CD4-positive, alpha-beta T cell treated with Interferon alpha-2 for 1 hour (primary cell): ENCODE measurements at regions not wholly inside any gene's neighbourhood (a gene's known extent, or its start where the extent isn't known, plus 50 kb on each side); places are given as distances from the start of the nearest gene placed in this dataset.
"Not testable (repeated sequence)": the region's sequence is repeated elsewhere in the genome, so short reads cannot be mapped to it uniquely, and the experiment has no call there.

Experiments
- DNase-seq, 2 donors: peaks; one replicate each; pipeline ENCODE4 v3.0.0-alpha.2; 2020 to 2022

GRCh38 chr3:3552761-3553160, 246.5 kb upstream of the LRRN1 start:
- no peak for DNase-seq

GRCh38 chr3:3551981-3552380, 247.2 kb upstream of the LRRN1 start:
- DNase-seq: no peak

DNA sequence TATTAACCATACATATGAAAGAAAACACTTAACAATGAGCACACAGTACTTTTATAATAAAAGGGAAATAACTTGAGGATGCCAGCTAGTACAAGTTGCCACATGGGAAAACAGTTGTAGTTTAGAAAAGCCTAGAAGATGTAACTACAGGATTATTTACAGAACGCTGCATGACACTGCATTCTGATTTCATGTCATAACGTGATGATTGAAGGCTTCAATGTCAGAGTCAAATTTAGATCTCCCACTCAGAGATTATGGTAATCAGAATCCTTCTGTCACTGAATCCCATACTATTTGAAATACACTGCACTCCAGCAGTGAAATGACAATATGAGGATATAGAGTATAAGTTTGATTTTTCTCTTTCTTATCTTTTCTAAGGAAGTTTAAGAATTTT, 253.9 kb upstream of the LRRN1 start:
- no peak for DNase-seq

- no peak for DNase-seq
These were observed 260.8 kb upstream of the LRRN1 start for GRCh38 chr3:3538451-3538850.

- DNase-seq: no peak
These were observed 266.7 kb upstream of the LRRN1 start for GRCh38 chr3:3532508-3532907.

DNA sequence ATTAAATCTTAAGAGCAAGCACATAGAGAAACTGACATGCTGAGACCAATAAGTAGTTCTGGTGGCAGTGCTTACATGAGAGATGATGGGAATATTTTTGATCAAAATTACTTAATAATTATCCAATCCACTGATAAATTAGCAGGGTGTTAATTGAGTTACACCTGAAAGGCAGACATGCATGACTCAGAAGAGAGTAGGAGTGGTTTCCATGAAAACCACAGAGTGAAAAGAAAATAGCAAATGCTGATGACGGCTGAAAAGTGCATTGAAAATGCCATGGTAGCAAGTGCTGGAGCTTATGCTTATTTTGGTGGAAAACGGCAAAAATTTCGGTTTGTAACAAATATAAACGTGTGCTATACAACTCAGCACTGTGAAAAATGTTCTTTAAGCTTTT, 267.8 kb upstream of the LRRN1 start:
- no peak for DNase-seq

DNA sequence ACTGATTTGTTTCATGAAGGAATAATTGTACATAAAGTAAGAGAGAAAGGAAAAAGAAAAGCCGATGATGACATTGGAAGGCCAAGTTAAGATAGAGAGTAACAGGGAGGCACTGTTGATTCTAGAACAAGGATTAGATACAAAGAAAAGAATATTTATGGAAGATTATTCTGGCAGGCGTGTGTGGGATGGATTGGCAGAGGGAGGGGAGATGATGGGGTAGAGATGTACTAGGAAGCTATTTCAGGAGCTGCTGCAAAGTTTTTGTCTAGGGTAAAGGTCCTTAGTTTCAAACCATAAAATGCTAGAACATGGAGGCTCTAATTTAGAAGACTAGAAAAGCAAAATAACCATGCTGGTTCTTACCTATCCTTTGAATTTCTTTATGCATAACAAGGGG, 280.0 kb upstream of the LRRN1 start:
- no peak for DNase-seq

DNA sequence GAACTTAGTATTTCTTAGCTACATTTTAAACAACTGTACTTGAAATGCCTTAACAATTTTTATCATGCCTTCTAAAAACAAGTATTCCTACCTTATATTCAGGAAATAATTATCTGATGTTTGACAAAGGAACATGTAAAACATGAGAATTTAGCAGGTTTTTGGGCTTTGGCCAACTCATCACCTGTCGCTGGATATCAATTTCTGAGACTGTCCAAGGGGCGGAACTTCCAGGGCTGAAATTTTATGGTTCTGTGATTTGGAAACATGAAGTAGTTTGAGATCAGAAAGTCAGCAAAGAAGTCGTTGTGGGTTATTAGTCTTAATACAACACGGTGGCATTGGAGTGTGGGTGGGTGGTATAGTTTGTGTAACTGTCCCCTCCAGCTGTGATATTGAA, 282.2 kb upstream of the LRRN1 start:
- DNase-seq: no peak

DNA sequence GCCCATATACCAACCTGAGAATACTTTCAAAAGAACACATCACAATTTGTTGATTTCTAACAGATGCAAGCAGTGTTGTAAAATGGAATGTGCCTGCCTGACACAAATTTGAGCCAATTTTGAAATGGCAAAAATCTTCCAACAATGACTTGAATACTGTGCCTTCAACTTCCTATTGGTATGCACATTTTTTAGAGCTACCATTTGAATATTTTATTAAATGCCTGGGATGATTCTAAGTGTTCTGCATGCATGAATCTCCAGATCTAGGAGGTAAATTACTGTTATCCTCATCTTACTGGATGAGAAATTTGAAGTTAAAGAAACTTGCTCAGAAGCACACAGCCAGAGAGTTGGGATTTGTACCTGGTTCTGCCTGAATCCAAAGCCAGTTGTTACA, 282.8 kb upstream of the LRRN1 start:
- no peak for DNase-seq

DNA sequence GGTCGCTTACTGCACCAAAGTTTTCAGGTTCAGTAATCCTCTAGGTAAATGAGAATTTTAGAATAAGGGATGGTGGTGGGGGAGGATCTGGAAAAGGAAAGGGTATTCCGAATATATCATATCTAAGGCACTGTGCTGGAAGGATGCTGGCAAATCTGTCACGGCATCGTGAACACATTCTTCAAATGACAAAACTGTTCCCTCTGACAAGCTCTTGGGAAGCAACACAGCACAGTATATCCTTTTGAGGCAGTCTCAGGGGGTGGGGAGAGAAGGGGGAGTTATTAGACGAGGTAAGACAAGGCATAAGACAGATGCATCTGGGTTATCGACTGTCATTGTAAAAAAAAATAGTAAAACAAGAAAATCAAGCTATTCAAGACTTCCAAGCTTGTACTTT, 289.6 kb upstream of the LRRN1 start:
- DNase-seq: no peak

- DNase-seq: no peak
These were observed 294.5 kb upstream of the LRRN1 start for GRCh38 chr3:3504686-3505085.

GRCh38 chr3:3503411-3503810, 295.8 kb upstream of the LRRN1 start:
- no peak for DNase-seq

- DNase-seq: no peak
These were observed 299.2 kb upstream of the LRRN1 start for GRCh38 chr3:3499987-3500386.

GRCh38 chr3:3499012-3499562, 300.1 kb upstream of the LRRN1 start:
- DNase-seq: no peak

GRCh38 chr3:3495611-3496010, 303.6 kb upstream of the LRRN1 start:
- no peak for DNase-seq

DNA sequence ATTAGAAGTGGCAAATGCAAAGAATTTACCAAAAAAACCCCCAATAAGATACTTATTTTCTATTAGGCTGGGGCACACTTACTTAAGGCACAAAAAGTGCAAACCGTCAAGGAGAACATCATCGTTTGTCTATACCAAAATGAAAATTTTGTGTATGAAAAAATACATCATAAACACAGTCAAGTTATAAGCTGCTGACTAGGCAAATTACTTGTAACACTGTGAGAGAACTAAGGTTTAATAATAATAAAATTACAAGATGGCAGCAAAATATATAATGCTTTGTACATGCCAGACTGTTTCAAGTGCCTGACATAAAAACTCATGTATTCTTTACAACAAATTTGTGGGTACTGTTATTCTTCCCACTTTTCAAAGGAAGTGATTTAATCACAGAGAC, 297.2 kb upstream of the CRBN start:
- DNase-seq: no peak

- DNase-seq: no peak
These were observed 289.1 kb upstream of the CRBN start for GRCh38 chr3:3468596-3468995.

DNA sequence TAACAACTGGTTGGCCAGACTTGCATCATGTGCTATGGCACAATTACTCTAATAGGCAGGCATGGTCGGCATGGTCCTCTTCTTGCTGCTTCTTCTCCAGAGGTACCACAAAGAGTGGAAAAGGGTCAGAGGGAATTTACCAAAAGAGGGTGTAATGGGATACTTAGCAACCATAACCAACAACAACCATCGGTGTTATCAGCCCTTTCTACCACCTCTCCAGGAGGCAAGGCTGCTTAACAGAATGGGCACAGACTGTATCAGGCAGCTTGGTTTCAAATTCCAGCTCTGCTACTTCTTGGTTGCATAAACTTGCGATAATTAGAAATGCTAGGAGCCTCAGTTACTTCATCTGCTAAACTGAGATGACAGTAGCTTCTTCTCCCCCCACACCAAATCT, 284.6 kb upstream of the CRBN start:
- no peak for DNase-seq

DNA sequence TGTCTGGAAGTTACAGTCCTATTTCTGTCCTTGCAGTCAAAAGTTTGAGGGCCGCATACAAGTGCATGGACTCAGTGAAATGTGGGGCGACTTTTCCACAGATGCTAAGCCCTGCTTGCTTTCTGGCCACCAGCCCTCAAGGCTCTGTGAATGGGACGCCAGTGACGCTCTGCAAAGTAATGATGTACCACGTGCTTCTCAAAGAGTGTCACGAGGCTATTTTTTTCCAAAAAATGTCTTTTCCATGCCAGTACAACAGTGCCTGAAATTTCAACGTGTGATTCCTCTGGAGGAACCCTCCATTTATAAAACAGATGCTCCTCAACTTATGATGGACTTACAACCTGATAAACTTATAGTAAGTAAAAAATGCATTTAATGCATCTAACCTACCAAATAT, 281.8 kb upstream of the CRBN start:
- no peak for DNase-seq

DNA sequence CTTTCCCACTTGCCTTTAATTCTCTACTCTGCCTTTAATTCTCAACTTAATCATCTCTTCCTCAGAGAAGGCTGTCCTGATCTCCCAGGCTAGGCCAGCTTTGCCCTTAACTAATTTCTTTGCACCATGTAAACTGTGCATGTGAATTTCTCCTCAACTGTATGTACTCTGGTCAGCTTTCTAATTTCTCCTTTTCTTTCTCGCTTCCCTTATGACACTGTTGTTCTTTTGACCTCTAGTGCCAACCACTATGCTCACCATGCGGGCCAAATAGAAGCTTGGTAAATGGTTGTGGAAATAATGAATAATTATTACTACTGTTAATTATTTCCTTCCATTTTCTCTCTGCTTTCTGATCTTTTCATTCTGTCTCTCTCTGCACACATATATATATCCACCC, 269.0 kb upstream of the CRBN start:
- DNase-seq: no peak

GRCh38 chr3:3447641-3448040, 268.1 kb upstream of the CRBN start:
- no peak for DNase-seq

- DNase-seq: no peak
These were observed 266.8 kb upstream of the CRBN start for GRCh38 chr3:3446251-3446650.

DNA sequence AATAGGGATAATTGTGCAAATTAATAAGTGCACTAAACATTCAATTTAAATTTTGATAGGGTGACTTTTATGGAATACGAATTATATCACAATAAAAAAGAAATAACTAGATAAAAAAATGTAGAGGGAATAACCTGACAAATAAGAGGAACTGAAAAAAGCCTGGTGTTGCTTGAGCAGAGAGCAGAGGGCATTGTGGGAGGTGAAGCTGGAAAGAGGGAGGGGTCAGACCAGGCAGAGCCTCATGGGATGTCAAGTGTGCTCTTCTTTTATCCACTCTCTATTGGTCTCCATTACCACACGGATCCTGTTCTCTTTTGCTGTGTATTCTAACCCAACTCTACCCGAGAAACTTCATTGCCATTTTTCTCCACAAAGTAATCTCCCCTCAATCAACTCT, 264.0 kb upstream of the CRBN start:
- no peak for DNase-seq

DNA sequence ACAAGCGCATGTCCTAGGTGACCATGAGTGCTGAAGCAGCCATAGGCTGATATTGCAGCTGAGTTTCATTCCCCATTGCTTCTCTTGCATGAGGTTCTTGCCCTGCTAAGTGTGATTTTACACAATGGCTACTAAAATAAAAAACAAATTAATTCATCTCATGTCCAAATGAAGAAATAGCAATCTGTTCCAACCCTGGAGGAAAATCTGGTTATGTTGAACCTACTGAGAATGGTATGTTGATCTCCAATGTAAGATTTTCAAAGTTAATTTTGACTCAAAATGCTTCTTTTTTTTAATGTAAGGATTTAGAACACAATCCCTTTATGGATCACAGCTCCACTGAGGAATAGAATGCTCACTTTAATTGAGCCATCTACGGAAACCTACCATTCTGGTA, 254.2 kb upstream of the CRBN start:
- DNase-seq: no peak

- DNase-seq: no peak
These were observed 250.3 kb upstream of the CRBN start for GRCh38 chr3:3429841-3430240.

- DNase-seq: not testable (repeated sequence)
These were observed 228.2 kb upstream of the CRBN start for GRCh38 chr3:3407707-3408106.
